Astrocyte of the cerebellum (primary cell): ENCODE measurements at regions not wholly inside any gene's neighbourhood (a gene's known extent, or its start where the extent isn't known, plus 50 kb on each side); places are given as distances from the start of the nearest gene placed in this dataset.

Experiments used
- DNase-seq: peaks from one replicate; pipeline ENCODE4 v3.0.0-alpha.2; 2011; ENCODE audit warnings: low read depth
- H3K4me3 ChIP-seq: 2 replicates; pipeline ENCODE4 v1.5.1; 2011; ENCODE audit warnings: mild to moderate bottlenecking, low read depth, low read length, moderate library complexity
- in situ Hi-C: cut with HindIII; loops from 2 replicates; pipeline ENCODE4 v1.10.0; 2017; ENCODE audit warnings: low sequenced_read_pairs
- TF ChIP-seq, protein P1 (sequence below): IDR thresholded peaks from 2 replicates; pipeline ENCODE4 v1.5.1; 2012; ENCODE audit warnings: low read length, low read depth, moderate library complexity, mild to moderate bottlenecking; ENCODE audit errors: missing control alignments

DNA sequence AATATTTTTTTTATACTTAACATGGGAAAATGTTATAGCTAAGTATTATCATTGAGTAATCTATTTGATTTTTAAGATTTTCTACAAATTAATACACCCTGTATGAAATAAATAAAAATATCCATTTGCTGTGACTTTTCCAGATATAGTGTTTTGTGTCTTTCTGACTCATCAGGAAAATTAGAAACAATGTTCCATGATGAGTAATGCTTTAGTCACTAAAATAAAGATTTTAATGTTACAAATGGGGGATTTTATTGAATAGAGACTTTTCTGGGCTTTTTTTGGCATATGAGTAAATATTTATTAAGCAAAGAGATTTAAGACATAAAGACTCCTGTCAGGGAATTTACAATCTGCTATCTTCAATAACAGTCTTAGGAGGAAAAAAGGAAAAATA, 279.2 kb upstream of the NOCT start:
- DNase-seq, result peak; percentile 2
- TF ChIP-seq, protein P1, sequence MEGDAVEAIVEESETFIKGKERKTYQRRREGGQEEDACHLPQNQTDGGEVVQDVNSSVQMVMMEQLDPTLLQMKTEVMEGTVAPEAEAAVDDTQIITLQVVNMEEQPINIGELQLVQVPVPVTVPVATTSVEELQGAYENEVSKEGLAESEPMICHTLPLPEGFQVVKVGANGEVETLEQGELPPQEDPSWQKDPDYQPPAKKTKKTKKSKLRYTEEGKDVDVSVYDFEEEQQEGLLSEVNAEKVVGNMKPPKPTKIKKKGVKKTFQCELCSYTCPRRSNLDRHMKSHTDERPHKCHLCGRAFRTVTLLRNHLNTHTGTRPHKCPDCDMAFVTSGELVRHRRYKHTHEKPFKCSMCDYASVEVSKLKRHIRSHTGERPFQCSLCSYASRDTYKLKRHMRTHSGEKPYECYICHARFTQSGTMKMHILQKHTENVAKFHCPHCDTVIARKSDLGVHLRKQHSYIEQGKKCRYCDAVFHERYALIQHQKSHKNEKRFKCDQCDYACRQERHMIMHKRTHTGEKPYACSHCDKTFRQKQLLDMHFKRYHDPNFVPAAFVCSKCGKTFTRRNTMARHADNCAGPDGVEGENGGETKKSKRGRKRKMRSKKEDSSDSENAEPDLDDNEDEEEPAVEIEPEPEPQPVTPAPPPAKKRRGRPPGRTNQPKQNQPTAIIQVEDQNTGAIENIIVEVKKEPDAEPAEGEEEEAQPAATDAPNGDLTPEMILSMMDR, result no peak
- in situ Hi-C loops, result no loop called here
- no peak overlapping the region for H3K4me3 ChIP-seq

DNA sequence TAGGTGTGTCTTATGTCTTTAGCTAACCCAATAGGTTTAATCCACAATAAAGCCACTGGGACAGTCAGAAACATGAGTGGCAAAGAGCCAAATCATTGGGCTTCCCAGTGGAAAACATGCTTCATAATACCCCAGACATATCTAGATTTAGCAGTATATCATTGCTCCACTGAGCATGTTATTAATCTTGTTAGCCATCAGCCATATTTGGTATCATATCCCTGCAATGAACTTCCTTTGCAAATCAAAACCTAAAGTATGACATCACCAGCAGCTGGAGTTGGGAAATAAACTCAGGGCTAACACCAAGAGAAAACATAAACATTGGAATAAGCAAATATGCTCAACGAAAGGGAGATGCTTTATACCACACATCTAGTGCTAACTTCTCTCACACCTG, 280.8 kb upstream of the NOCT start:
- no peak overlapping the region for H3K4me3 ChIP-seq
- TF ChIP-seq, protein P1, result no peak
- DNase-seq, result peak; percentile 1
- in situ Hi-C loops, result no loop called here

DNA sequence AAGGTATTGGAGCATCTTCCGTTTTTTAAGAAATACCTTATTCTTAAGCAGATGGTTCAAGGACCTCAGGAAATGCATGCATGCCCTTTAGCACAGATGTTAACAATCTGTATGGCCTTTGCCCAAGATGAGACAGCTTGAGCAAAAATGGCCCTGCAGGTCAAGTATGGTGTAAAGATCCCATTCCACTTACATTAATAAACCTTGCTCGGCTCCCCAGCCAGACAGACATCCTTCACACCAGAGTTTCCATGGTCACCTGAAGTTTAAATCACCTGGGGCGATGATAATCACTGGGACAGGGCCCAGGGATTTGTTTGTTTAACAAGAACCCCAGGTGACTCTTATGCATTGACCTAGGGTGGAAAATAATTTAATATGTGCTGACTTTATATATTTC, 287.0 kb upstream of the NOCT start:
- no peak for DNase-seq
- TF ChIP-seq, protein P1, result no peak
- in situ Hi-C loops, result no loop called here
- no peak overlapping the region for H3K4me3 ChIP-seq

DNA sequence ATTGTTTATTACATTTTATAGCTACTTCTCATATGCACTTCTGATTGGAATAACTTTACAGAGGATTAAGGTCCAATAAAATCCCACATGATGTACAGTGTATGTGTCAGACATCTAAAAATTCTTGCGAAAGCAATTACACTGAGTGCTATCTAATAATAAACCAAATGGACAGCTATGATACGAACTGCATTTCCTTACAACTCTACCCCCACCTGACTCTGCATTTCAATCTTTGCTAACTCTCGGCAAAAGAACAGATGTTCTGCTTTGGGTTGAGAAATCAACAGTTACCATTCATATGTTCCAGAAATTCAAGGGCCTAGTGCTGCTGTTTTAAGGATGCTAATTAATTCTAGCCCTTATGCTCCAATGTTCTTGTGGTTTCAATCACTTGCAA, 287.9 kb upstream of the NOCT start:
- H3K4me3 ChIP-seq, result no peak overlapping the region
- no peak for DNase-seq
- TF ChIP-seq, protein P1, result no peak
- in situ Hi-C loops, result no loop called here

DNA sequence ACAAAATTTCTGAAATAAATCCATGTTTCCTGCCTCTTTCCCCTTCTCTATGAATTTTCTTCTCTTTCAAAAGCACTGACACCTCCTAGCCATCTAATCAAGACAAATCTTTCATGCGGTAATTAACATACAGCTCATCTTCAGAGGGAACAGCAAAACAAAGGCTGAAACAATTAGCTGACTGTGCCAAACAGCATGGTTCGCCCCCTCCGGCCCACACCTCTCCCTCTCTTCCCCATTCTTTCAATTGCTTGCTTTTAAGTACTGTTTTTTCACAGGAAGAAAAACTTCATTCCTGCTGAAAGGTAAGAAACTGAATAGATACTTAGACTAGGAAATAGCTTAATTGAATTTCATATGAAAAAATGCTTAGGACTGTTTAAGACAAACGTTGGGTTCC, 291.1 kb upstream of the NOCT start:
- TF ChIP-seq, protein P1, result no peak
- no peak for DNase-seq
- no peak overlapping the region for H3K4me3 ChIP-seq
- in situ Hi-C loops, result no loop called here

DNA sequence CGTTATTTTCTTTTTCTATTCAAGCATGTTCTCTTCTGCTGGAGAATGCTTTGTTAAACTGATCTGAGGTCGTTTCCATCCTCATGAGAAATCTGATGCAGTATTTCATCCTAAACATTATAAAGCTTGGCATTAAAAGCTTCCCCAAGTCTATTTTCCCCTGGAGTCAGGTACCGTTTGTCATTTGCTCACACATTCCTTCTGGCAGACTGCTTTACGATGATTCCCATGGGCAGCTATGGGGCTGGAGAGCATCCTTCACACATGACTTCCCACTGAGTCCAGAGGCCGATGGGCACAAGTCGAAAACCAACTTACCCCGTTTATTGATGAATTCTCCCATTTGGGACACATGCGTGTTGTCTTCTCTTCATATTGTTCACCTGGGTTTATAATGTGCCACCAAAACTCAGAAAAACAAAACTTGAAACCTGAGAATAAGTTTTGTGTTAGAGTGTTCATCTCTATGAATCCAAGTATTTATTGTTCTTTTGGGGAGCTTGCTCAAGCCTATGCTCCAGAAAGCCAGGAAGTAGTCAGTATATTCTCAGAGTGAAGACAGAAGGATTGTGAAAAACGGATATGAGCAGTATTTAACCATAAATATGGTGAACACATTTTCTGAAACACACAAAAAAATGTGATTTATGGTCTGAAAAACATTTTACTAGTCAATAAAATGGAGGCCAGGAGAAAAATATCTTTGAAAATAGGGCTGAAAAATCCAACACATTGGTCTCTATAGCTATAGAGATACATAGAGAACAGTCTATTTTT, 298.8 kb upstream of the NOCT start:
- TF ChIP-seq, protein P1, result no peak
- H3K4me3 ChIP-seq, result no peak overlapping the region
- in situ Hi-C loops, result no loop called here
- DNase-seq, result no peak
